Astrocyte of the spinal cord (primary cell): ENCODE measurements at regions not wholly inside any gene's neighbourhood (a gene's known extent, or its start where the extent isn't known, plus 50 kb on each side); places are given as distances from the start of the nearest gene placed in this dataset.
"Not testable (repeated sequence)": the region's sequence is repeated elsewhere in the genome, so short reads cannot be mapped to it uniquely, and the experiment has no call there.

ENCODE experiments used
- DNase-seq: peaks from one replicate; pipeline ENCODE4 v3.0.0; 2011; ENCODE audit warnings: low read depth, low spot score
- H3K4me3 ChIP-seq: 2 replicates; pipeline ENCODE4 v1.5.1; 2011; ENCODE audit warnings: low read depth, mild to moderate bottlenecking, low read length, moderate library complexity
- in situ Hi-C: cut with HindIII; loops from 2 replicates; pipeline ENCODE4 v1.10.0; 2017; ENCODE audit warnings: low sequenced_read_pairs
- TF ChIP-seq, protein P1 (sequence below): IDR thresholded peaks from 2 replicates; pipeline ENCODE4 v1.5.1; 2012; ENCODE audit warnings: low read depth, mild to moderate bottlenecking, low read length, inconsistent platforms

DNA sequence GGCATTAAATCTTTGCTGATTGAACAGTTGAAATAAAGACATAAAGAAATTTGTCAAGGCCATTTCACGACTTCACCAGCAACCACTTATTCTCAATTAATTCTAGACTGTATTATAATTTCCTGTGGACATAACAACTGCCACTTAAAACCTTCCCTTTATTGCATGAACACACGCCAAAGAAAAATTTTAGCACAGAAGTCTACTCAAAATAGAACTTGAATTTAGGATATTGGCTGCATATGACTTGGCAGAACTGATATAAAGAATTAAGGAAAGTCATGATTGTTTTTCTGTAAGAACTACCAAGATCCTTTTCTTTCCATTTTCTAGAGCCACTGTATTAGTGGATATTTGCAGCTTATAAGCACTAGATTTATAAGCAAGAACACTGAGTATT is 226.5 kb upstream of the AKR1E2 start:
- in situ Hi-C loops, result no loop called here
- no peak overlapping the region for H3K4me3 ChIP-seq
- TF ChIP-seq, protein P1, sequence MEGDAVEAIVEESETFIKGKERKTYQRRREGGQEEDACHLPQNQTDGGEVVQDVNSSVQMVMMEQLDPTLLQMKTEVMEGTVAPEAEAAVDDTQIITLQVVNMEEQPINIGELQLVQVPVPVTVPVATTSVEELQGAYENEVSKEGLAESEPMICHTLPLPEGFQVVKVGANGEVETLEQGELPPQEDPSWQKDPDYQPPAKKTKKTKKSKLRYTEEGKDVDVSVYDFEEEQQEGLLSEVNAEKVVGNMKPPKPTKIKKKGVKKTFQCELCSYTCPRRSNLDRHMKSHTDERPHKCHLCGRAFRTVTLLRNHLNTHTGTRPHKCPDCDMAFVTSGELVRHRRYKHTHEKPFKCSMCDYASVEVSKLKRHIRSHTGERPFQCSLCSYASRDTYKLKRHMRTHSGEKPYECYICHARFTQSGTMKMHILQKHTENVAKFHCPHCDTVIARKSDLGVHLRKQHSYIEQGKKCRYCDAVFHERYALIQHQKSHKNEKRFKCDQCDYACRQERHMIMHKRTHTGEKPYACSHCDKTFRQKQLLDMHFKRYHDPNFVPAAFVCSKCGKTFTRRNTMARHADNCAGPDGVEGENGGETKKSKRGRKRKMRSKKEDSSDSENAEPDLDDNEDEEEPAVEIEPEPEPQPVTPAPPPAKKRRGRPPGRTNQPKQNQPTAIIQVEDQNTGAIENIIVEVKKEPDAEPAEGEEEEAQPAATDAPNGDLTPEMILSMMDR, result no peak
- no peak for DNase-seq

DNA sequence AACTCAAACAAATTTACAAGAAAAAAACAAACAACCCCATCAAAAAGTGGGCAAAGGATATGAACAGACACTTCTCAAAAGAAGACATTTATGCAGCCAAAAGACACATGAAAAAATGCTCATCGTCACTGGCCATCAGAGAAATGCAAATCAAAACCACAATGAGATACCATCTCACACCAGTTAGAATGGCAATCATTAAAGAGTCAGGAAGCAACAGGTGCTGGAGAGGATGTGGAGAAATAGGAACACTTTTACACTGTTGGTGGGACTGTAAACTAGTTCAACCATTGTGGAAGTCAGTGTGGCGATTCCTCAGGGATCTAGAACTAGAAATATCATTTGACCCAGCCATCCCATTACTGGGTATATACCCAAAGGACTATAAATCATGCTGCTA is 228.1 kb upstream of the AKR1E2 start:
- H3K4me3 ChIP-seq, DNase-seq, in situ Hi-C loops: not testable (repeated sequence)

DNA sequence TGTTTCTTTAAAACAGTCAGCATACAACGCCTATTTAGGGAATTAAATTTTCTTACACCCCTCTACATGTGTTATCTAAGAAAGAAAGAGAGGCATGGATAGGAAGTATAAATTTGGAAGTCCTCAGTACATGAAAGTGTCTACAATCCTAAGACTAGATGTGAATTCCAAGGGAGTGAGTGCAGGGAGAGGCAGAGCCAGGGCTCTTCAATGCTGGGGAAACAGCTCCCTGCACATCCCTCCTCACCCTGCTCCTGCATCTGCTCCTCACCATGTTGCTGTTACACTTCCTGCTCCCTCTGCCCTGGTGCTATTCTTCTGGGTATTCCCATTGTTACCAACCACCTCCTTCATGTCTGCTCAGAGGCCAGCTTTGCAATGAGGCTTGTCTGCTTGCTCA is 229.1 kb upstream of the AKR1E2 start:
- in situ Hi-C loops, result no loop called here
- H3K4me3 ChIP-seq, result no peak overlapping the region
- TF ChIP-seq, protein P1, result no peak
- DNase-seq, result no peak

DNA sequence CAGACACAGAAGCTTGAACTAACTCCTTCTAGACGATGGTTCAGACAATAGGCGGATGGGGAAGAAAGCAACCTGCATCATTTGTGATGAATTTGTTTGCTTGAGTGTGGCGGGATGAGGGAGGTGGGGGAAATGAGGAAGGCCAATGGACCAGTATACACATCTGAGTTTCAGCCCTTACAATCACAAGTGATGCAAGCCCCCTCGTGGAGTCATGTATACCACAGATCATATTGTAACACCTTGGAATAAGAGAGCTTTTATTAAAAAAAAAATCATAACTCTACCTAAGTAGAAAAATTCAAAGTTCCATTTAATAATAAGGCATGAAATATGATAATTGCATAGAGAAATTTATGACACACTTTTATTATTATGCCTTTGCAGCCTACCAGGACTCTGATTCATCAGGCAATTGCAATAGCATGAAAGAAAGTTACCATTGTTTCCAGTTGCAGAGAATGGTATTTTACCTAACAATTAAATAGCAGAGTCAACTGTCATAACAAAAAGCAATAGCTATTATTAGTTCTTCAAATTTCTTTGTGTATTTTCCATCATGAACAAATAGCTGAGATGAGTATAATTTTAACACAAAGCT is 230.2 kb upstream of the AKR1E2 start:
- no peak overlapping the region for H3K4me3 ChIP-seq
- in situ Hi-C loops, result no loop called here
- DNase-seq, result no peak
- TF ChIP-seq, protein P1, result no peak

DNA sequence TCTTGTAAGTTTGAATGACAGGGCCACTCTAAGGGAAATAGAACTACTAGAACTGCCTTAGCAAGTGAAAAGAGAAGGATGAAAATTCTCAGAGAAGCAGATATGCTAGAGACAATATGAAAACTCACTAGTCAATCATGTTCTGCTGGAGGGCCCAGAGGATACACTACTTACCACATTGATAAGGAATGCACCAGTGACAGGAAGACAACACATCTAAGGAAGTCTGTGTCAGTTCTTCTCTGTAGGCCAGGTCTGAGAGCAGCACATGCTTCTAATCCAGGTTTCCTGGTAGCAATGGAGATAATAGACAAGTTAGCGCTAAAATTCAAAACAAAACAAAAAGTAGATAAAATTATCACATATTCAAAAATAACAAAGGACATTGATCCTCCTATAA is 235.2 kb upstream of the AKR1E2 start:
- in situ Hi-C loops, result no loop called here

DNA sequence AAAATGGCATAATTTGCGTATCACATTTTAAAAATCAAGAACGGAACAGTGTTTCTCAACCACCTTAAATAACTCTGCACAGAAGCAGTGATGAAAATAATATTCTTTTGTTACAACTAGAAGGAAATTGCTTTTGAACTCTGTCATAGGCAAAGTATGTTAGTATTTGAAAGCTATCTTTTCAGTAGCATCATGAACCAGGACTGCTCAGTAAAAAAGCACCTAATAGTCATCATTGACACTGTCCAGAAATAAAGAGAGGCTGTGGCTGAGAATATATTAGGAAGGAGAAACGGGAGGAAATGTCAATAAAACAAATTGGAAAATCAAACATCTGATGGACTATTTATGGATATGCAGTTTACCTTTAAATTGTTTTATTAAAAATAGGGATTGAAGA is 237.2 kb upstream of the AKR1E2 start:
- H3K4me3 ChIP-seq, result no peak overlapping the region
- no peak for DNase-seq
- TF ChIP-seq, protein P1, result no peak
- in situ Hi-C loops, result no loop called here

More for the DNA sequence above, 235.2 kb upstream of the AKR1E2 start:
- TF ChIP-seq, protein P1, result no peak
- no peak overlapping the region for H3K4me3 ChIP-seq
- DNase-seq, result no peak

DNA sequence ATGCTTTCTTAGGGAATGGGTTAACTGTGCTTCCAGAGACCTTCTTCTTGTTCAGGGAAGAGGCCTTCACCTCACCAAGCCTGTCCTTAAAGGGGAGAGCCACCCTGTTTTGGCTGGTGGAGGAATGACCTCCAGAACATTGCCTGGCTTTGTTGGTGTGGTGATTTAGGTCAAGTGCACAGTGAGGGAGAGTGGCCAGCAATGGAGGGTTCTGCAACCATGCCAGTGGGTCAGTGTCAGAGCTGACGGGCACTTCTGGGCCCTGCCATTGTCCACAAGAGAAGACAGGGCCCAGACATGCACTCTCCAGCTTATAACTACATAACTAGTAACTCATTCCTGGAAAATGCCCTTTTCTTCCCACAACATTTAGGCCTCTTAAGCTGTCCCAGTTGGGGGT is 238.5 kb upstream of the AKR1E2 start:
- H3K4me3 ChIP-seq, result no peak overlapping the region
- no peak for DNase-seq
- in situ Hi-C loops, result no loop called here
- TF ChIP-seq, protein P1, result no peak
